GM23338 (cell line): ENCODE measurements at regions not wholly inside any gene's neighbourhood (a gene's known extent, or its start where the extent isn't known, plus 50 kb on each side); places are given as distances from the start of the nearest gene placed in this dataset.

Source experiments
- ATAC-seq: fragments of 200-7000 bp; cut with Tn5 transposase; 3 replicates; pipeline ENCODE4 v1.9.1; 2020
- DNase-seq: peaks from one replicate; pipeline ENCODE4 v3.0.0-alpha.2; 2015; ENCODE audit warnings: low spot score
- H2AFZ ChIP-seq: fragments of 200-600 bp; sonication (generic); 2 replicates; pipeline ENCODE4 v1.8.0; 2016; ENCODE audit warnings: antibody characterized with exemption, mild to moderate bottlenecking, moderate library complexity
- H3F3A ChIP-seq: fragments of 200-600 bp; sonication (generic); replicated peaks from 2 replicates; pipeline ENCODE4 v1.8.0; 2017; ENCODE audit warnings: antibody characterized with exemption, mixed run types, low read depth
- H3K27ac ChIP-seq: fragments of 200-600 bp; sonication (generic); 2 replicates; pipeline ENCODE4 v1.6.1; 2016; ENCODE audit warnings: low read depth
- H3K27me3 ChIP-seq: fragments of 200-600 bp; sonication (generic); 2 replicates; pipeline ENCODE4 v1.8.0; 2016; ENCODE audit warnings: mild to moderate bottlenecking, mixed run types, moderate library complexity; ENCODE audit not compliant: insufficient read depth
- H3K36me3 ChIP-seq: fragments of 200-600 bp; sonication (generic); 2 replicates; pipeline ENCODE4 v1.8.0; 2016; ENCODE audit warnings: mild to moderate bottlenecking; ENCODE audit not compliant: insufficient read depth
- H3K4me1 ChIP-seq: fragments of 200-600 bp; sonication (generic); 2 replicates; pipeline ENCODE4 v1.8.0; 2016; ENCODE audit warnings: mild to moderate bottlenecking, moderate library complexity; ENCODE audit not compliant: insufficient read depth
- H3K4me2 ChIP-seq: fragments of 200-600 bp; sonication (generic); 2 replicates; pipeline ENCODE4 v1.7.1; 2017; ENCODE audit warnings: mixed run types
- H3K4me3 ChIP-seq: fragments of 200-600 bp; sonication (generic); 2 replicates; pipeline ENCODE4 v1.6.1; 2016; ENCODE audit warnings: mixed run types
- H3K79me2 ChIP-seq: fragments of 200-600 bp; sonication (generic); replicated peaks from 2 replicates; pipeline ENCODE4 v1.8.0; 2017; ENCODE audit warnings: mild to moderate bottlenecking; ENCODE audit not compliant: insufficient read depth
- H3K9me2 ChIP-seq: fragments of 200-600 bp; sonication (generic); 2 replicates; pipeline ENCODE4 v1.8.0; 2017; ENCODE audit not compliant: insufficient read depth
- H4K20me1 ChIP-seq: fragments of 200-600 bp; sonication (generic); replicated peaks from 2 replicates; pipeline ENCODE4 v1.8.0; 2017; ENCODE audit warnings: mild to moderate bottlenecking; ENCODE audit not compliant: insufficient read depth
- H3K27ac Mint-ChIP-seq: 2 replicates; pipeline ENCODE4 v1.8.0; 2020; ENCODE audit warnings: inconsistent platforms, mild to moderate bottlenecking, moderate library complexity, mixed read lengths
- H3K27me3 Mint-ChIP-seq: 3 replicates; pipeline ENCODE4 v1.8.0; 2022; ENCODE audit warnings: low read depth, mild to moderate bottlenecking, moderate library complexity, mixed read lengths, inconsistent platforms; ENCODE audit not compliant: insufficient read depth, poor library complexity
- H3K36me3 Mint-ChIP-seq: 3 replicates; pipeline ENCODE4 v1.8.0; 2021; ENCODE audit warnings: low read depth, mild to moderate bottlenecking, inconsistent platforms, moderate library complexity, mixed read lengths
- H3K4me1 Mint-ChIP-seq: 3 replicates; pipeline ENCODE4 v1.8.0; 2020; ENCODE audit warnings: mild to moderate bottlenecking, inconsistent platforms, mixed read lengths
- H3K4me3 Mint-ChIP-seq: 3 replicates; pipeline ENCODE4 v1.8.0; 2021; ENCODE audit warnings: moderate library complexity, mild to moderate bottlenecking, inconsistent platforms, mixed read lengths
- H3K9me3 Mint-ChIP-seq: 3 replicates; pipeline ENCODE4 v1.8.0; 2020; ENCODE audit warnings: moderate library complexity, mild to moderate bottlenecking, inconsistent platforms, mixed read lengths
- CREB1 ChIP-seq: fragments of 250-450 bp; sonication (Bioruptor Pico); IDR thresholded peaks from 2 replicates; pipeline ENCODE4 v1.5.0; 2020; ENCODE audit warnings: low read depth, mild to moderate bottlenecking, moderate library complexity
- CTCF ChIP-seq, 2 experiments: fragments of 200-600 bp in 1 of 2; sonication (generic) in 1 of 2; conservative IDR thresholded peaks; 2 replicates each; pipeline versions ENCODE4 v1.5.1 to v1.6.1; 2016 to 2017; ENCODE audit warnings: antibody characterized with exemption in 2 of 2, low read depth in 2 of 2, mild to moderate bottlenecking in 2 of 2, moderate library complexity in 1 of 2
- EZH2 ChIP-seq: fragments of 200-600 bp; sonication (generic); IDR thresholded peaks from one replicate; pipeline ENCODE4 v1.8.0; 2017; ENCODE audit warnings: antibody characterized with exemption, mild to moderate bottlenecking, low read depth; ENCODE audit not compliant: unreplicated experiment
- EZH2phosphoT487 ChIP-seq: fragments of 200-600 bp; sonication (generic); IDR thresholded peaks from one replicate; pipeline ENCODE4 v1.8.1; 2018; ENCODE audit warnings: antibody characterized with exemption; ENCODE audit not compliant: unreplicated experiment
- JUNB ChIP-seq: IDR thresholded peaks from one replicate; pipeline ENCODE4 v1.6.1; 2016; ENCODE audit warnings: antibody characterized with exemption; ENCODE audit not compliant: unreplicated experiment
- NANOG ChIP-seq: IDR thresholded peaks from 2 replicates; pipeline ENCODE4 v1.6.1; 2016; ENCODE audit warnings: antibody characterized with exemption, borderline replicate concordance
- POLR2AphosphoS5 ChIP-seq: IDR thresholded peaks from 2 replicates; pipeline ENCODE4 v1.6.1; 2016; ENCODE audit warnings: antibody characterized with exemption, low read depth
- STAT1 ChIP-seq: IDR thresholded peaks from one replicate; pipeline ENCODE4 v1.6.1; 2016; ENCODE audit warnings: antibody characterized with exemption; ENCODE audit not compliant: unreplicated experiment
- ZNF114 ChIP-seq: fragments of 250-450 bp; sonication (Bioruptor Pico); IDR thresholded peaks from 2 replicates; pipeline ENCODE4 v1.5.0; 2020; ENCODE audit warnings: mild to moderate bottlenecking, moderate library complexity
- ZNF331 ChIP-seq: fragments of 250-450 bp; sonication (Bioruptor Pico); IDR thresholded peaks from 2 replicates; pipeline ENCODE4 v1.5.0; 2020; ENCODE audit warnings: low read depth, mild to moderate bottlenecking, moderate library complexity
- ZNF462 ChIP-seq: fragments of 250-450 bp; sonication (Bioruptor Pico); IDR thresholded peaks from 2 replicates; pipeline ENCODE4 v1.5.0; 2020; ENCODE audit warnings: mild to moderate bottlenecking, moderate library complexity
- TF ChIP-seq, protein P1 (sequence below): IDR thresholded peaks from one replicate; pipeline ENCODE4 v1.6.1; 2018; ENCODE audit warnings: antibody characterized with exemption; ENCODE audit not compliant: unreplicated experiment
- TF ChIP-seq, protein P2 (sequence below): IDR thresholded peaks from 2 replicates; pipeline ENCODE4 v1.6.1; 2016; ENCODE audit warnings: antibody characterized with exemption

DNA sequence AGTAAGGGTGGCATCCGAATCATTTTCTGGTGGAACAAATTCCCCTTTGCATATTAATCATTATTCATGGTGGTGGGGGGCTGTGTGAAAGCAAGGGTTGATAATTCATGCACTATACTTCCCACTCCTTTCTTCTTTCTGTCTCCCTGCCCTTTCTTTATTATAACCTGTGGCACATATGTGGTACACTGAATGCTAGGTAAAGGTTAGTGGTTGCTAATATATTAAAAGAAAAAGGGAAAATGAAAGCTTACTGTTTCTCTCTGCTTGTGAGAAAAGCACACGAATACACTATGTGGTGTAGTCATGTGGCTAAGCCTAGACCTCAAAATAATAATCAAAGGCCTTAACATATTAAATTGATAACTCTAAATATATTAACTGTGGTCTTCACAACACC, 178.4 kb upstream of the RPS6KA3 start:
- Histone ChIP-seq H3K4me1 (no peaks in the 10 kb centered on the region), H3K4me3 (no peak overlapping the region), H3K27me3 (no peaks in the 10 kb centered on the region), H2AFZ (no peak overlapping the region), H3K4me2 (no peak overlapping the region), H3F3A (no peaks in the 10 kb centered on the region), H3K79me2 (no peaks in the 10 kb centered on the region), H3K27ac (no peak overlapping the region), H3K9me2 (no peaks in the 10 kb centered on the region), H3K36me3 (no peaks in the 10 kb centered on the region), H4K20me1 (no peaks in the 10 kb centered on the region)
- Mint-ChIP-seq H3K9me3 (no peaks in the 10 kb centered on the region), H3K4me3 (no peak overlapping the region), H3K36me3 (no peaks in the 10 kb centered on the region), H3K4me1 (peaks cover 7% of the 10 kb centered on the region; the same call in 1 of the 3 replicates), H3K27ac (no peak overlapping the region), H3K27me3 (peaks cover 3% of the 10 kb centered on the region)
- DNase-seq (no peak), ATAC-seq (no peak)
- TF ChIP-seq EZH2phosphoT487 (no peak), ZNF114 (CRISPR knock-in tag) (no peak), ZNF462 (no peak), STAT1 (no peak), JUNB (no peak), POLR2AphosphoS5 (no peak), ZNF331 (CRISPR knock-in tag) (no peak), NANOG (no peak), CREB1 (CRISPR knock-in tag) (no peak), EZH2 (no peak), CTCF (conservative IDR thresholded peaks at IDR 0.05; ENCODE audit: low read depth in 2 of 2) (no peak)
- TF ChIP-seq, protein P1, sequence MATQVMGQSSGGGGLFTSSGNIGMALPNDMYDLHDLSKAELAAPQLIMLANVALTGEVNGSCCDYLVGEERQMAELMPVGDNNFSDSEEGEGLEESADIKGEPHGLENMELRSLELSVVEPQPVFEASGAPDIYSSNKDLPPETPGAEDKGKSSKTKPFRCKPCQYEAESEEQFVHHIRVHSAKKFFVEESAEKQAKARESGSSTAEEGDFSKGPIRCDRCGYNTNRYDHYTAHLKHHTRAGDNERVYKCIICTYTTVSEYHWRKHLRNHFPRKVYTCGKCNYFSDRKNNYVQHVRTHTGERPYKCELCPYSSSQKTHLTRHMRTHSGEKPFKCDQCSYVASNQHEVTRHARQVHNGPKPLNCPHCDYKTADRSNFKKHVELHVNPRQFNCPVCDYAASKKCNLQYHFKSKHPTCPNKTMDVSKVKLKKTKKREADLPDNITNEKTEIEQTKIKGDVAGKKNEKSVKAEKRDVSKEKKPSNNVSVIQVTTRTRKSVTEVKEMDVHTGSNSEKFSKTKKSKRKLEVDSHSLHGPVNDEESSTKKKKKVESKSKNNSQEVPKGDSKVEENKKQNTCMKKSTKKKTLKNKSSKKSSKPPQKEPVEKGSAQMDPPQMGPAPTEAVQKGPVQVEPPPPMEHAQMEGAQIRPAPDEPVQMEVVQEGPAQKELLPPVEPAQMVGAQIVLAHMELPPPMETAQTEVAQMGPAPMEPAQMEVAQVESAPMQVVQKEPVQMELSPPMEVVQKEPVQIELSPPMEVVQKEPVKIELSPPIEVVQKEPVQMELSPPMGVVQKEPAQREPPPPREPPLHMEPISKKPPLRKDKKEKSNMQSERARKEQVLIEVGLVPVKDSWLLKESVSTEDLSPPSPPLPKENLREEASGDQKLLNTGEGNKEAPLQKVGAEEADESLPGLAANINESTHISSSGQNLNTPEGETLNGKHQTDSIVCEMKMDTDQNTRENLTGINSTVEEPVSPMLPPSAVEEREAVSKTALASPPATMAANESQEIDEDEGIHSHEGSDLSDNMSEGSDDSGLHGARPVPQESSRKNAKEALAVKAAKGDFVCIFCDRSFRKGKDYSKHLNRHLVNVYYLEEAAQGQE = no peak
- TF ChIP-seq, protein P2, sequence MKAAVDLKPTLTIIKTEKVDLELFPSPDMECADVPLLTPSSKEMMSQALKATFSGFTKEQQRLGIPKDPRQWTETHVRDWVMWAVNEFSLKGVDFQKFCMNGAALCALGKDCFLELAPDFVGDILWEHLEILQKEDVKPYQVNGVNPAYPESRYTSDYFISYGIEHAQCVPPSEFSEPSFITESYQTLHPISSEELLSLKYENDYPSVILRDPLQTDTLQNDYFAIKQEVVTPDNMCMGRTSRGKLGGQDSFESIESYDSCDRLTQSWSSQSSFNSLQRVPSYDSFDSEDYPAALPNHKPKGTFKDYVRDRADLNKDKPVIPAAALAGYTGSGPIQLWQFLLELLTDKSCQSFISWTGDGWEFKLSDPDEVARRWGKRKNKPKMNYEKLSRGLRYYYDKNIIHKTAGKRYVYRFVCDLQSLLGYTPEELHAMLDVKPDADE = no peak
